HepG2 (cell line): ENCODE measurements at regions not wholly inside any gene's neighbourhood (a gene's known extent, or its start where the extent isn't known, plus 50 kb on each side); places are given as distances from the start of the nearest gene placed in this dataset.

ENCODE experiments used
- ATAC-seq: fragments of 200-7000 bp; cut with Tn5 transposase; 3 replicates; pipeline ENCODE4 v1.9.1; 2020; ENCODE audit warnings: mild to moderate bottlenecking, moderate library complexity
- BruUV-seq: library from RNA; stranded (reverse); fragments of 400-500 nt; replicated peaks from 2 replicates; lab custom pipeline; 2021; lab: Mats Ljungman, UMichigan
- CTCF ChIA-PET: fragments of 300-600 bp; formaldehyde crosslinking; extraction: SDS; loops from one replicate; lab custom pipeline; 2021; ENCODE audit warnings: low total read pairs, inconsistent platforms, low intra/inter-chr PET ratio; lab: Yijun Ruan, JAX
- POLR2A ChIA-PET: fragments of 350-600 bp; sonication (Branson Sonifier 250); formaldehyde crosslinking; loops from one replicate; lab custom pipeline; 2020; ENCODE audit warnings: antibody characterized with exemption, inconsistent platforms; lab: Yijun Ruan, JAX
- DNase-seq: peaks from one replicate; pipeline ENCODE4 v3.0.0-alpha.2; 2015; ENCODE audit warnings: low spot score
- FAIRE-seq: peaks from 3 replicates; lab custom pipeline; 2011; peaks lifted over from hg19 to GRCh38; lab: Jason Lieb, UNC
- H2AFZ ChIP-seq: one replicate; pipeline ENCODE4 v1.6.1; 2011; ENCODE audit warnings: low read length, inconsistent platforms
- H3K27ac ChIP-seq: fragments of 300-600 bp; 3 replicates; pipeline ENCODE4 v1.8.0; 2011; ENCODE audit warnings: mixed run types, mild to moderate bottlenecking, mixed read lengths, low read length, inconsistent platforms; ENCODE audit not compliant: insufficient read depth; ENCODE audit errors: extremely low read length
- H3K27me3 ChIP-seq, 2 experiments: fragments of 200-600 bp in 1 of 2; 2 replicates in 1 of 2; 3 replicates in 1 of 2; pipeline versions ENCODE4 v1.6.0 to v1.8.0; 2011; ENCODE audit warnings: low read length in 2 of 2, mild to moderate bottlenecking in 2 of 2, moderate library complexity in 2 of 2, inconsistent platforms in 1 of 2; ENCODE audit not compliant: insufficient read depth in 2 of 2, control insufficient read depth in 1 of 2
- H3K36me3 ChIP-seq, 2 experiments: fragments of 200-600 bp in 1 of 2; replicated peaks in 1 of 2; 2 replicates in 1 of 2; 3 replicates in 1 of 2; pipeline versions ENCODE4 v1.5.1 to v1.8.0; 2011; ENCODE audit warnings: low read length in 2 of 2, inconsistent platforms in 1 of 2; ENCODE audit not compliant: insufficient read depth in 2 of 2, control insufficient read depth in 1 of 2
- H3K4me1 ChIP-seq: 2 replicates; pipeline ENCODE4 v1.5.1; 2012; ENCODE audit warnings: low read length, inconsistent platforms; ENCODE audit not compliant: insufficient read depth
- H3K4me2 ChIP-seq: 2 replicates; pipeline ENCODE4 v1.6.0; 2011; ENCODE audit warnings: low read depth, low read length, inconsistent platforms
- H3K4me3 ChIP-seq, 3 experiments: fragments of 200-600 bp in 1 of 3; sonication (generic), shearing (Covaris generic) in 1 of 3; replicated peaks in 1 of 3; 2 replicates each; pipeline ENCODE4 v1.5.1; 2011 to 2016; ENCODE audit warnings: low read length in 3 of 3, inconsistent platforms in 2 of 3, low read depth in 2 of 3, mild to moderate bottlenecking in 2 of 3, control low read depth in 1 of 3, mixed read lengths in 1 of 3; ENCODE audit not compliant: insufficient read depth in 1 of 3
- H3K79me2 ChIP-seq: one replicate; pipeline ENCODE4 v1.6.1; 2011; ENCODE audit warnings: low read length, inconsistent platforms; ENCODE audit not compliant: insufficient read depth
- H3K9ac ChIP-seq: 2 replicates; pipeline ENCODE4 v1.6.0; 2011; ENCODE audit warnings: mild to moderate bottlenecking, low read depth, low read length, inconsistent platforms; ENCODE audit not compliant: insufficient read depth
- H3K9me3 ChIP-seq: 2 replicates; pipeline ENCODE4 v1.5.1; 2012; ENCODE audit warnings: mild to moderate bottlenecking, low read length
- H4K20me1 ChIP-seq: 2 replicates; pipeline ENCODE4 v1.6.0; 2011; ENCODE audit warnings: inconsistent platforms, mild to moderate bottlenecking, low read length, moderate library complexity; ENCODE audit not compliant: insufficient read depth
- EP300 ChIP-seq, 3 experiments: sonication (generic) in 1 of 3; formaldehyde crosslinking in 1 of 3; IDR thresholded peaks; 2 replicates each; pipeline versions ENCODE4 v1.5.1 to v1.6.1; 2011 to 2020; ENCODE audit warnings: low read depth in 2 of 3, low read length in 2 of 3, borderline replicate concordance in 1 of 3, improper control_type of control experiment in 1 of 3, mild to moderate bottlenecking in 1 of 3, missing genetic modification reagents in 1 of 3, moderate library complexity in 1 of 3
- IRX3 ChIP-seq: sonication (generic); formaldehyde crosslinking; IDR thresholded peaks from 2 replicates; pipeline ENCODE4 v1.8.1; 2023; ENCODE audit warnings: mild to moderate bottlenecking, low read depth, missing genetic modification reagents, borderline replicate concordance
- NFYB ChIP-seq: sonication (generic); formaldehyde crosslinking; IDR thresholded peaks from 2 replicates; pipeline ENCODE4 v1.4.0; 2020; ENCODE audit warnings: missing genetic modification reagents
- NR2F2 ChIP-seq: IDR thresholded peaks from 2 replicates; pipeline ENCODE4 v1.6.1; 2012; ENCODE audit warnings: low read depth, inconsistent platforms, borderline replicate concordance
- RBFOX2 ChIP-seq: fragments of 200-400 bp; formaldehyde crosslinking; IDR thresholded peaks from 2 replicates; pipeline ENCODE4 v1.6.1; 2017; ENCODE audit warnings: low read depth, mild to moderate bottlenecking, low read length
- THRA ChIP-seq: sonication (generic); formaldehyde crosslinking; IDR thresholded peaks from 2 replicates; pipeline ENCODE4 v1.4.0; 2020; ENCODE audit warnings: missing genetic modification reagents, borderline replicate concordance
- XBP1 ChIP-seq: sonication (generic); formaldehyde crosslinking; IDR thresholded peaks from 2 replicates; pipeline ENCODE4 v1.5.0; 2020; ENCODE audit warnings: missing genetic modification reagents
- ZBTB21 ChIP-seq: sonication (generic); formaldehyde crosslinking; IDR thresholded peaks from 2 replicates; pipeline ENCODE4 v1.4.0; 2020; ENCODE audit warnings: missing genetic modification reagents
- ZNF318 ChIP-seq: sonication (generic); formaldehyde crosslinking; IDR thresholded peaks from 2 replicates; pipeline ENCODE4 v1.4.0; 2020; ENCODE audit warnings: mild to moderate bottlenecking, missing genetic modification reagents
- ZSCAN25 ChIP-seq: sonication (generic); formaldehyde crosslinking; IDR thresholded peaks from 2 replicates; pipeline ENCODE4 v1.8.0; 2022; ENCODE audit warnings: mild to moderate bottlenecking, missing genetic modification reagents
- WGBS: methylation state at CpG from one replicate; pipeline ENCODE4 v1.1.6; 2017; ENCODE audit warnings: low lambda C conversion rate; 5-methylcytosine and 5-hydroxymethylcytosine counted together
- in situ Hi-C: cut with HindIII; loops from 2 replicates; pipeline ENCODE4 v1.10.0; 2017; ENCODE audit warnings: low pct_unique_long_range_greater_than_20kb; ENCODE audit not compliant: extremely low pct_ligation_motif_present
- intact Hi-C: fragments of 100-400 bp; cut with micrococcal nuclease; formaldehyde crosslinking; loops from one replicate; pipeline ENCODE4 v1.10.0; 2022; ENCODE audit not compliant: unreplicated experiment

GRCh38 chr13:53255795-53256194 is 227.2 kb downstream of the OLFM4 start (continued):
- TF ChIP-seq ZNF318, result no peak
- TF ChIP-seq, all 625 proteins: peak for 0

- WGBS, result 19% methylated on average over 8 of the region's 8 CpGs
Measured at GRCh38 chr13:53260594-53260993, 232.0 kb downstream of the OLFM4 start.

More at GRCh38 chr13:53260594-53260993, 232.0 kb downstream of the OLFM4 start:
- Histone ChIP-seq H3K4me3 (no peak overlapping the region), H3K79me2 (no peaks in the 10 kb centered on the region), H3K9ac (no peak overlapping the region), H3K4me2 (no peak overlapping the region), H3K9me3 (no peaks in the 10 kb centered on the region), H3K27me3 (no peaks in the 10 kb centered on the region), H3K4me1 (no peaks in the 10 kb centered on the region), H3K27ac (no peak overlapping the region), H3K36me3 (no peaks in the 10 kb centered on the region), H2AFZ (no peak overlapping the region), H4K20me1 (no peaks in the 10 kb centered on the region)
- TF ChIP-seq ZBTB21 (CRISPR knock-in tag) (no peak), EP300 (IDR thresholded peaks at IDR 0.05; ENCODE audit: low read depth in 2 of 2, low read length in 2 of 2) (no peak), EP300 (CRISPR knock-in tag; IDR thresholded peaks at IDR 0.05; ENCODE audit: borderline replicate concordance) (no peak), NFYB (CRISPR knock-in tag) (no peak), THRA (CRISPR knock-in tag) (no peak), IRX3 (CRISPR knock-in tag) (no peak), NR2F2 (no peak), RBFOX2 (no peak), XBP1 (no peak), ZSCAN25 (no peak)
- DNase-seq (no peak), ATAC-seq (no peak), FAIRE-seq (no peak)
- no TSS peak for BruUV-seq
- ChIA-PET POLR2A (no interaction called here), CTCF (no interaction called here)
- intact Hi-C loops, result no loop called here
- in situ Hi-C loops, result no loop called here
